ENCODE measurements at regions not wholly inside any gene's neighbourhood (a gene's known extent, or its start where the extent isn't known, plus 50 kb on each side); places are given as distances from the start of the nearest gene placed in this dataset.

GRCh38 chr1:185402930-185403329 is 85.9 kb upstream of the IVNS1ABP start:
- no peak for TF ChIP-seq CTCF (IDR thresholded peaks at IDR 0.05; ENCODE audit: low read length)
- no peak for TF ChIP-seq EZH2phosphoT487 (IDR thresholded peaks at IDR 0.05; ENCODE audit: low read length)
- no peak for TF ChIP-seq EZH2 (optimal IDR thresholded peaks at IDR 0.05; ENCODE audit: low read depth, low read length)
